ENCODE measurements at regions not wholly inside any gene's neighbourhood (a gene's known extent, or its start where the extent isn't known, plus 50 kb on each side); places are given as distances from the start of the nearest gene placed in this dataset.

DNA sequence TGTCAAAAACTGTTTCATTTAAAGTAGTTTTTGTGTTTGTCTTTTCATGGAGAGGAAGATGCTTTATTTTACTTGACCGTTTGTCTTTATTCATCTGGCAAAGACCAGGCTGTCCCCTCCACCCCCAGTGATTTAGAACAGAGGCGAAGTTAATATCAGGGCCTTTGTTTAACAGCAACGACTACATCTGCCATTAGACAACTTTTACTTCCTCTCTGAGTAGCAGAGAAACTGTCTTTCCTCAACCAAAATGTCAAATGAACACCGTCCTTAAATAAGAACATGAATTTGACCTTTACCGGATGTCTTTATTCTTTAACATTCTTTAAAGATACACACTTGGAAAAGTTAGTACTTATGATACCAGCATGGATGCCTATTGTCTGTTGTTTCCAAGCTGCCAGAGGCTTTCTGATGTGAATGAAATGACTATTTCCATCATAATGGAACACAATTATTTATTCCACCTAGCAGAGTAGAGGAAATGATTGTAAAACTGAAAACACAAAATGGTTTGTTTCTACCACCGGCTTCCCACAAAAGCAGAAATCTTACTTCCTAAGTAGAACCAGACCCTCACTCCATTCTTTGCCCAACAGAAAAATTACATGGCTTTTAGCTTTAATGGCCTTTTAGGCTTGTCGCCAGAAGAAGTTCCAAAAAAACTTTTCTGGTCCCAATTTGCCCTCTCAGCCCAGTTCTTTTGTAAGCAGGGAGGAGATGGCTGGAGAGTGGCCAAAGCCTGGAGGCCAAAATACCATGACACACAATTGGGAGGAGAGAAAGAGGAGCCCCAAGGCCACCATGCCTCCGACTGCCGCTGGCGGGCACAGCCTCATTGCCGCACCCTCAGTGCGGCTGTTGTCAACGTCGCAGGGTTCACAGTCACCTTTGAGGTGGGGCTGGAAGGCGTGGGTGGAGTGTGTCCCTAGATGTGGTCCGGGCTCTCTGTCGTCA, 168.5 kb downstream of the TEX36 start:
- DNase-seq (ENCODE audit: low spot score): no peak

DNA sequence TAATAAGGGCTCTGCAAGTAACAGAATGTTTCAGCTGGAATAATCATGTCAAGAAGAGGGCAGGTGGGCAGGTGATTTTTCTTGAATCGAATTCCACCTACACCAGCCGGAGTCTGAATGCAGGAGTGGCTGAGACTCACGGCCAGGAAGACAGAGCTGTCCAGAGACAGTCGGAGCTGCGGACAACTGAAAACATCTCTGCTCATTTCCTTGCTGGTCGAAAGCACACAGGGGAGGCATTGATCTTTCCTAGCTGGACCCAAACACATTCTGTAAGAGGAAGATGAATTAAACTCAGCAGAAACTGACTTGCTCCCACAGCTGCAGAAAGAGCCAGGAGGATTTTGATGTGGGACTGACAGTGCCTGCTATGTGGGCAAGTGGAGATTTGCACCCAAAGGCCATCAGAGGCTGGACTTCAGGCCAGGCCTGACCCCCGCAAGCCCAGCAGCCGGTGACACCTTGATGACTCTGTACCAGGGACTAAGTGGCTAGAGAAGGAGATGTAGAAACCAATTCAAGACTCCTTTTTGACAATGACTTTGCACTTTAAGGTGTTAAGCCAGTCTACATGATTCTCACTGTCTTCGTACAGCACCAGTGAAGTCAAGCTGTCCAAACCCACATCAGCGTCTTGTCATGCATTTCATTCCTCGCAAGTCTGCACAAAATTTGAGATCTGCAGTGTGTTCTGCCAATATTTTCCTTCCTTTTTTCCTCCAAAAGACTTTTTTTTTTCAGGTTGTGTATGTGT, 169.4 kb downstream of the TEX36 start:
- no peak for DNase-seq (ENCODE audit: low spot score)

DNA sequence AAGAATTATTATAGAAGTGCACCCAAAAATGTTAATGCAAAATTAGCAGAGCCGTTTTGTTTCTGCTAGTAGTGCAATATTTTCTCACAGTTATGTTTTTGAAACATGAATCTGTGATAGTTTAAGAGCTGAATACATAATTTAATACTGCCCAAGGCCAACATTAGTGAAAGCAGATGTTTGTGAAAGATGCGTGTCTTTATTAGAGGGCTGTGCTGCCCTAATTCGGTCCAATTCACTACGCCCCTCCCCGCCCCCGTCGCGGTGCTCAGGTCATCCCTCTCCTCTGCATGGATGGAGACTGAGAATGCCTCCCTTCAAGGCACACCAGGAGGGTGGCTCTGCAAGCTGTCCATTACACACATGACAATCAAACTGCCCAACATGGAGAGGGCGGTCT, 172.0 kb downstream of the TEX36 start:
- DNase-seq (ENCODE audit: low spot score): no peak

DNA sequence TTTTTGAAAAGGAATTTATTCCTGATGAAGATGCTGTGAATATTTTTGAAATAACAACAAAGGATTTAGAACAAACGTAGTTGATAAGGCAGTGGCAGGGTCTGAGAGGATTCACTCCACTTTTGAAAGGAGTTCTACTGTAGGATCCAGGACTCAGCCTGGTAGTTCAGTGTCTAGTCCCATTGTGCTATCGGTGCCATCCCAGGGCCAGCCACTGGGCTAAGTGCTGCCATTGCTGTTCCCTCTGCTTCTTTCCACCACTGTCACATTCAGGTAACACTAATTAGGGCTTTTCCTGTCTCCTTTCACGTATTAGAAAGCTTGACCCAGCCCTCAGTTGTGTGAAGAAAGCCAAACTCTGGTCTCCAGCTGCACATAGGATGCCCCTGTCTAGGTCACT, 177.3 kb downstream of the TEX36 start:
- DNase-seq (ENCODE audit: low spot score): no peak

DNA sequence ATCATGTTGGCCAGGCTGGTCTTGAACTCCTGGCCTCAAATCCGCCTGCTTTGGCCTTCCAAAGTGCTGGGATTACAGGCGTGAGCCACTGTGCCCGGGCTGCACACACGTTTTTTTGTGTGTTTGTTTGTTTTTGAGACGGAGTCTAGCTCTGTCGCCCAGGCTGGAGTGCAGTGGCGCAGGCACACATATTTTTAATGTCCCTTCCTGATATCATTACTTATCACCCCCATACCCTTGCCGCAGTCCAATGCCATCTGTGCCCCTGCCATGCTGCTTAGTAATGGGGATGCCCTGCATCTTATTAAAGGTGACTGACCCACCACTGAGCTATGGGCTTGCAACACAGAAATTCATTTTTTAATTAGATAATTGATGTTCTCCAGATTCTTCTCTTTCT, 180.7 kb downstream of the TEX36 start:
- no peak for DNase-seq (ENCODE audit: low spot score)

DNA sequence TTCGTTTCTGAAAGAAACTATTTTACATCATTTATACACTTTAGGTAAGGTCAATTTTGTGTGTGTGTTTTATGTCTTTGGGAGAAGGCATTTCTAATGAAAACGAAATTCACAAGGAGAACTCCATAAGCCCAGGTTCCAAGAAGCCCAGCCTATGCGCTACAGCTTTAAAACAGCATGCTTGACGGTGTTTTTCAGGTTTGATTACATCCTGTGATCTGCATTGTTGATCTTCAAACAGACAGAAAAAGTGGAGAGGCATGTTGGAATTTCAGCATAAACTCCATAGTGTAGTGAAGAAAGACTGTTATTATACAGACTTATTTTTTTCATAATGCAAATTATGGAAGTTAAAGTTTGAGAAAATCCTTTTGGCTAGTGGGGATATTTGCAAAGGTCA, 187.6 kb downstream of the TEX36 start:
- no peak for DNase-seq (ENCODE audit: low spot score)

DNA sequence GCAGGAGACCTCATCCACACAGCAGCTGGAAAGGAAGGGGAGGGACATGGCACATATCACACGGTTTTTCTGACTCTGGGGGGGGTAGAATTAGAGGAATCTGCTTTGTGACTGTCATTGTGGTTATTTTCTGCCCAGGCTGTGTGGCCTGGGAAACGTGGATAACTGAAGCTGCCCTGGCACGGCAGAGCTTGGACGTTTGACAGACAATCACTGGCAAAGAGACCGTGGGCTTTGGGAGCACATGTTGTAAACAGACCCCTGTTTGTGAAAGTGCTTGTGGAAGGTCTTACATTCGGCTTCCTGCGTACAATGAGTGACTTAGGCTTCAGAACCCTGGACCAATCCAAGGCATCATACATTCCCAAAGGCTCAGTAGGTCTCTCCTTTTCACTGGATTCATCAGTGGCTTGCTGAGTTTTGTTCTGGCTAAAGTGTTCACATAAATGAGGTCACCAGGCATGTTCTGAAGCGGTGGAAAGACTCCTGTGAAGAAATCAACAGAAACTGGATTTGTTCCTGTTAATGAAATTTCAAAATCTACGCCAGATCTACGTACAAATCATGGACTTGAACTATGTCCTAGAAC, 188.2 kb downstream of the TEX36 start:
- DNase-seq (ENCODE audit: low spot score): no peak

DNA sequence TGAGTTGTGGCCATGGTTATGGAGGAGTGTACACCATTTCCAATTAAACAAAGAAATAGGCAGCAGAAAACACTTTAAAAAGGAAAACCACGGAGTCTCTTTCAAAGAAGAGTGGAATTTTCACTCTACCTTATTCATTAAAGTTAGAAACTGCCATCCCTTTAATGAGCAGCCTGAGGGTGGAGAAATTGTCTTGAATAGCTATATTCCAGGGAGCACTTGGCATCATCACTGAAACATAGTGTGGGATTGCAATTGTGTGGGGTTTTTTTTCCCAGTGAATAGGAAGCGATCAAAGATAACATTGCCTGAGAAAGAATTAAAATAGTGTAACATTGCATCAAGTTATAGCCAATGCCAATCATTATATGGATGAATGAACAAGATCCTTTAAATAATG, 191.6 kb downstream of the TEX36 start:
- no peak for DNase-seq (ENCODE audit: low spot score)

DNA sequence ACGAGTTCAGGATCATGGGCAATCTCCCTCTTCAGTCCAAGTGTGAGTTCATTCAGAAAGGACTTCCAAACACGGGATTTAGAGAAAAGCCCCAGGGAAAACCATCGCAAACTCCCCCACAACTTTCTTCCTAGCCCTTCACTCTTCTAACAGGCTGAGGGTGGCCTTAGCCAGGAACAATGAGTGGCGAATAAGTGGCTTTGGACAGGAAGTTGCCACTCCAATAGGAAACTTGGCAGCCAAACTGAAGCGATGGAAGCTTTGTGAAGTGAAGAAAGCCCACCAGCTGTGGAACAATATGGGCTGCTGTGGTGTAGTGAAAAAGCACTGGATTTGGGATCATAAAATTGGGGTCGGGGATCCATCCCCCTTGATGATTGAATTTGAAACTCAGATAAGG, 193.2 kb downstream of the TEX36 start:
- no peak for DNase-seq (ENCODE audit: low spot score)

DNA sequence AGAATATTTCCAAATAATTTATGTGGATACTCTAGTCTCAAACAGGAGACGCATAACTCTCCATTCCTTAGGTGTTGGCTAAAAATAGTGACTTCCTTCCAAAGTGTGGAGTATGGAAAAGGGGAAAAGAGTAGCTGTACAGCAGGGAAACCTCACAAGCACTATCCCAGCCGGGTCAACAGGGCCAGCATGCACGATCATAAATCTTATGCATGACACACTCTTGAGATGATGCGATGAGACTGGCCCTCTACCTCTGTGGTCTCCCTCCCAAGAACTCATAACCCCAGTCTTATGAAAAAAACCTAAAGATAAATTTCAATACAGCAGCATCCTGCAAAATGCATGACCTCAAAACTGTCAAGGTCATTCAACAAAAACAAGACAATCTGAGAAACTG, 197.3 kb downstream of the TEX36 start:
- no peak for DNase-seq (ENCODE audit: low spot score)

DNA sequence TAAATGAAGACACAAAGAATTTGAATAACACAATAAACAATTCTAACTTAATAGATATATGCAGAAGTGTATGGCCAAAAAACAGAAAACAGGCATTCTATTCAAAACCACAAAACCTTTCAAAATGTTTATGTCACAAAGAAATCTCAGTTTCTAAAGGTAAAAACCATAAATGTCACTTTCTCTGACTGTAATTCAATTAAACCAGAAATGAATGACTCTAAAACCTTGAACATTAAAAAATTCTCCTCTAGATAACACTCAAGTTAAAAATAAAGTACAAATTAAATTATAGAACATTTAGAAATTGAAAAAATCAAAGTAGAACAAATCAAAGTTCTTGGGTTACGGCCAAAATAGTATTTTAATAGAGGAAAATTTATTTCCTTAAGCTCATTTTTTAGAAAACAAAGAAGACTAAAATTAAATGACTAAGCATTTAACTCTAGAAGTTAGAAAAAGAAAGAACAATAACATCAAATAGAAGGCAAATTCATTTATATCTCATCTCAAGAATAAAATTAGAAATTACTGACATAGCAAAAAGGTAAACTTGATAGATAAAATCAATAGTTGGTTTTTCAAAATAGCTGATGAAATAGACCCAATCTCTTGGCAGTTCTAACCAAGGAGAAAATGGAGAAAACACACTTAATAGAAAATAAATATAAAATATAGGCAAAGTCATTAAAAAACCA, 198.8 kb downstream of the TEX36 start:
- DNase-seq (ENCODE audit: low spot score): no peak

DNA sequence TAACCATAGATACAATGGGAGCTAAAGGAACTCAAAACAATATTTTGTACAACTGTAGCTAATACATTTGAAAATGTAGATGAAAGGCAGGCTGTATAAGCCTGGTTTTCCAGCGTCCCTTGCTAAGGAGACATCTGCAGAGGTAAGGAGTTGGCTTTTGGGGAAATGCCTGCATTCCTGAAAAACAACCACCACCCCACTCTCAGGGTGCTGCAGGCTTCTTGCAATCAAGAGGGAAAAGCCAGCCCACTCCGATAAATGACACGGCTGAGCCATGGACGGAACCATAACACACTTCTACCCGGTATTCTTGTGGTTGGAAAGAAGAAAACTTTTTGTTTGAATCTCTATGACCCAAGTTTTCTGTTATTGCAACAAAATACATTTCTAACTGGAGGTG, 200.3 kb downstream of the TEX36 start:
- no peak for DNase-seq (ENCODE audit: low spot score)

DNA sequence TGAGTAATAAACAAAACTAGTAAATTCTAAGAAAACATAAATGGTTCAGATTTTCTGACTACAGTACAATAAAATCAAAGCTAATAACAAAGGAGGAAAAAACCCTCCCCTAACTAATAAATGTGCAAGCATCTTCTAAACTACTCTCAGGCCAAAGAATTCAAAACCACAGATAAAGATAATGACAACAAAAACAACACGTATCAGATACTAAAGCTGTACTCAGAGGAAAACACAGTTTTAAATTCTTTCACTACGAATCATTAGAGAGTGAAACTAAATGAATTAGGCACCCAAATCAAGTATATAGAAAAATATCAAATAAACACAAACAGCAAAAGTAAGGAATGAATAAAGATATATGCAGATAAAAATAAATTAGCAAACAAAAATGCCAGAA, 200.9 kb downstream of the TEX36 start:
- no peak for DNase-seq (ENCODE audit: low spot score)

DNA sequence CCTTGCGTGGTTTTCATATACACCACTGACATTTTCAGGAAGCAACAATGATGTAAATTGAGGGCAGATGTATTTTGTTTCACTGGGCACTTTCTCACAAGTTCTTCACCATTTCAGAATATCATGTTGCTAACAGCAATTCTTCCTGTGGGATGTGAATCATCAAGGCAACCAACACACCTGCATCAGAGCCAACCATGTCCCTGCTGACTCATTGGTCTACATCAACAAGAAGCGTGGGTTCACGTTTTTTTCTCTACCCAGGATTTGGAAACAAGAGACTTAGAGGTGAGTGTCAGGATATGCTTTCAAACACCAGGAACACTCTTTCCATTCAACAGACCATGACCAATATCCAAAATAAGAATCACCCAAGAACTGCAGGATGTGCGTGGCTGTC, 203.9 kb downstream of the TEX36 start:
- no peak for DNase-seq (ENCODE audit: low spot score)

DNA sequence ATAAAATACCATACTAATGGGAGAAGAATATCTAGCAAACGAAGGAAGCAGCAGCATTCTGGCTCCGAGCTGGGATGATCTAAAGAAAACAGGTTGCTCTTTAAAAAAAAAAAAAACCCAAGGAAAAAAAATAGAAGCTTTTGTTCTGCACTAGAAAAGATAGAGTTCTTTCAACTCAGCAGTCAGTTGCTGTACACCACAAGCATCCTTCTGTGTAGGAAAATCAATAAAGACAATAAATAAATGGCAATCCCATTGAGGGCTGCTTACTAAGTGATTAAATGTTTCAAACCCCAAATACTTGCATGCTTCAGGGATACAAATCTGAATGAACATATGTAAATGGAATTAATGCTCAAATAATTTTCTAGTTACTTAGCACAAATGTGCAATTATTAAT, 207.1 kb downstream of the TEX36 start:
- DNase-seq (ENCODE audit: low spot score): no peak

DNA sequence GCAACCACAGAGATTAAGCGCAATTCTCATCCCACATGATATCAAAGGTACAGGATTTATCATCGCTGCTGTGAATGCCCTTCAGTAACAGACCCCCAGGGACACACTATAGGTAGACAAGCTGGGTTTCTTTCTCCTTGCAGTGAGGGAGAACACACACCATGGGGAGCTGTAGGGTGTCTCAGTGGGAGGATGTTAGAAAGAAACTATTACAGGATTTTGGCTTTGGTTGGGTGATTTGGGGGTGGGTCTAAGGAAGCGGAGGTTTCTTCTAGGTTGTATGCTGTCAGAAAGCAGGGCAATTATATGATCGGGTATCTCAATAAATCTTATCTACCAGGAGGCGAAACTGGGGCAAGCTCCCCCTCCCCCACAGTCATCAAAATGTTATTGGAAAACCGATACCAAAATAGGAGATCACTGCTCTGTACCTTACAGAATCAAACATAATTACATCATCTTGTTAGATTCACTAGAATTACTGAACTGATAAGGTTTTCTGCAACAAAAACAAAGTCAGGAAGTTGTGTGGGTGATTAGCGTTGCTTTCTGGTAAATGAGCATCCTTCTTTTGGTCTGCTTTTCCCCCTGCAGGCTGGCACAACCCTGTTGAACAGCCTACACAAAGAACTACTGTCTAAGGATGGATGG, 209.7 kb downstream of the TEX36 start:
- no peak for DNase-seq (ENCODE audit: low spot score)

DNA sequence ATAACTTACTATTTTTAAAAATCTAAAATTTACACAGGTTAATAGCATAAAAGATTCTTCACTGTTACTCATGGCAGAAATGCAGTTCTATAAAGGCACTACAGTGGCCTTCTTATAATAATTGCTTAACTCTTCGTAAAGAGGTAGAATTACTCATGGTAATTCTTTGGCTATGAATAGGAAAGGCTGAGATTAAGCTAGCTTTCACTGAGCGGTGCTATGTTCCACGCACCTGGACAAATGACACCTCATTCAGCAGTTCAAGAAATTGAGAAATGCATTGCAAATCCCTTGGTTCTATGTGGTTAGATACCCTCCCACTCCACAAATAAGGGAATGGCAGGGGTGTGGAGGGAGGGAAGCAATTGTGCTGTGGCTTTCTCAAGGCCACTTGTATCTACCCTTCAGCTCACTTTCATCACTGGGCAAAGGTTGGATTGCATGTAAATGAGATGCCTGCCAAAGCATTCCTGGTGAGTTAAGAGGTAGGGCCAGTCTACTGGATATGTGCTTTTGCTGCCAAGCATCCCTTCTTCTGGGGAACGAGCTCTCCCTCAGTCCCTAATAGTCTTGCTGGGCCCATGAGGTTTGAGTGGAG, 210.9 kb downstream of the TEX36 start:
- DNase-seq (ENCODE audit: low spot score): no peak

DNA sequence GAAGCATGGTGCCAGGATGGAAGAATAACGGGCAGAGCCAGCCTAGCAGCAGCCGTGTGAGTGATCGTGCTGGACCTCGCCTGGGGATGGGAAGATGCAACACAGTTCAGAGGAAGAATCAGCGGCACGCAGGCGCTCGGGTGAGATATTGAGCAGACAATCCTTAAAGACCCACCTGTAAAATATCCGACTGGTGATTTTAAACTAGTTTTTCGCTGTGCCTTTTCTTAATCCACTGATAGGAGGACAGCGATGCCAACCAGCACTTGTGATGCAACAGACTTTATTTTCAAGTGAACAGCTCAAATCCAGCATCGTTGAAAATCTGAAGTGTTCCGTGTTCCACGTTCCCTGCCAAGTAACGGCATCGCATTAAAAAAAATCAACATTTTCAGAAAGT, 214.7 kb downstream of the TEX36 start:
- DNase-seq (ENCODE audit: low spot score): no peak

DNA sequence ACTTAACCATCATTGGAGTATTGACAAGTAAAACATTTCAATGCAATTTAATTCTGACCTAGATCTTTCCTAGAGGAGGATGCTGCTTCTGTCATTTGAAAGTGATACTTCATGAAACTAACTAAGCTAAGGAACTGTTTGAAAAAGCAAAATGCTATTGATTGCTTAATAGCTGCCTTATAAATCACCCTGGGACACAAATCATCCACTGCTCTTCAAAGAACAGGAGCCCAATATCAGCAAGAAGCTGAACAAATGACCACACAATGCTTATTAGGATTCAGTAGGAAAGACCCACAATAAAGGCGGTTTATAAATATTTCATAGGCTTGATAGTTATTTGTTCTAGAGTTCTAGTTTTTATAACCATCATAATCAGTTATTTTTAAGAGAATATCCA, 216.3 kb downstream of the TEX36 start:
- no peak for DNase-seq (ENCODE audit: low spot score)

DNA sequence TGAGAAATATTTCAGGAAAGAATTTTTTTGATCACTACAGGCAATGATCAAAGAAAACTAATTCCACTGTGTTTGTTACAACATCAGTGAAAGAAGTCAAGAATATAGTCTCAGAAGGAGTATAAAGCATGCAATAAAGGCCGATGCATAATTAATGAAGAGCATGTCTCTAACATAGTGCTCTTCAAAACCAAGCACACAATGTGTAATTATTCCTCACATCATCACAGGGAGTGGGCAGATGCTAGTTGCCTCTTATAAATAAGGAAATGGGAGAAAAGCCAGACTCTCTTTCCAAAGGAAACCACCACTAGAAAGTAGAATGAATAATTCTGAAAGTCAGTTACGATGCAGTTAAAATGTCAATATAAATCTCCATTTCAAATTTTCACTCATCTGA, 220.1 kb downstream of the TEX36 start:
- DNase-seq (ENCODE audit: low spot score): no peak

DNA sequence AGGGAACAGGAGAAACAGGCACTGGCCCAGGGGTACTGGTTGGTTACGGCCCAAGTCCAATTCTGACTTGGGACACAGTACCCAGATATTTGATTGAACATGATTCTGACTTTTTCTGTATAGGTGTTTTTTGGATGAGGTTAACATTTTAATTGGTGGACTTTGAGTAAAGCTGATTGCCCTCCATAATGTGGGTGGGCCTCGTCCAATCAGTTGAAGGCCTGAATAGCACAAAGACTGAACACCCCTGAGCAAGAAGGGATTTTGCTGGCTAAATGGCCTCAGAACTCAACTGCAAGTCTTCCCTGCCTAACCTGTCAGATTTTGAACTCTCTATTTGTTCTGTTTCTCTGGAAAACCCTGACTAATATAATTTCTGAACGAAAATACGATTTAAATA, 222.6 kb downstream of the TEX36 start:
- DNase-seq (ENCODE audit: low spot score): no peak
